GM12878 (cell line): ENCODE measurements at regions not wholly inside any gene's neighbourhood (a gene's known extent, or its start where the extent isn't known, plus 50 kb on each side); places are given as distances from the start of the nearest gene placed in this dataset.

ENCODE experiments used
- ATAC-seq: fragments of 200-7000 bp; cut with Tn5 transposase; 3 replicates; pipeline ENCODE4 v1.9.1; 2020; ENCODE audit warnings: mild to moderate bottlenecking, moderate library complexity
- BruUV-seq: library from RNA; stranded (reverse); fragments of 400-500 nt; replicated peaks from 2 replicates; lab custom pipeline; 2021; lab: Mats Ljungman, UMichigan
- CTCF ChIA-PET: fragments of 300-600 bp; sonication (Branson Sonifier 250); formaldehyde crosslinking; extraction: SDS; loops from one replicate; lab custom pipeline; 2021; ENCODE audit warnings: inconsistent platforms; lab: Yijun Ruan, JAX
- POLR2A ChIA-PET: fragments of 350-600 bp; formaldehyde crosslinking; extraction: SDS; loops from one replicate; lab custom pipeline; 2021; ENCODE audit warnings: inconsistent platforms; lab: Charles Lee
- RAD21 ChIA-PET: fragments of 300-600 bp; sonication (Branson Sonifier 250); formaldehyde crosslinking; loops from one replicate; lab custom pipeline; 2023; ENCODE audit warnings: antibody characterized with exemption; ENCODE audit not compliant: unreplicated experiment; lab: Charles Lee
- SMC1A ChIA-PET: fragments of 300-600 bp; sonication (Branson Sonifier 250); formaldehyde crosslinking; loops from one replicate; lab custom pipeline; 2023; ENCODE audit not compliant: unreplicated experiment, uncharacterized antibody; lab: Charles Lee
- DNase-seq: peaks from one replicate; pipeline ENCODE4 v3.0.0-alpha.2; 2011; ENCODE audit warnings: low read depth, low spot score
- FAIRE-seq: peaks from 3 replicates; lab custom pipeline; 2011; peaks lifted over from hg19 to GRCh38; lab: Jason Lieb, UNC
- H2AFZ ChIP-seq: 2 replicates; pipeline ENCODE4 v1.6.0; 2011; ENCODE audit warnings: low read depth, low read length, control low read depth; ENCODE audit not compliant: control insufficient read depth
- H3K27ac ChIP-seq: 2 replicates; pipeline ENCODE4 v1.5.1; 2011; ENCODE audit warnings: control low read depth; ENCODE audit not compliant: control insufficient read depth, insufficient read depth
- H3K27me3 ChIP-seq, 2 experiments: replicated peaks in 1 of 2; 2 replicates each; pipeline versions ENCODE4 v1.6.0 to v1.6.1; 2011; ENCODE audit warnings: low read length in 1 of 2; ENCODE audit not compliant: control insufficient read depth in 2 of 2, insufficient read depth in 2 of 2
- H3K36me3 ChIP-seq, 2 experiments: 2 replicates each; pipeline ENCODE4 v1.5.1; 2011; ENCODE audit warnings: low read length in 1 of 2; ENCODE audit not compliant: control insufficient read depth in 2 of 2, insufficient read depth in 2 of 2
- H3K4me1 ChIP-seq: 2 replicates; pipeline ENCODE4 v1.6.1; 2011; ENCODE audit warnings: mild to moderate bottlenecking, low read length, moderate library complexity, mixed read lengths; ENCODE audit not compliant: control insufficient read depth, insufficient read depth
- H3K4me2 ChIP-seq: 2 replicates; pipeline ENCODE4 v1.6.0; 2011; ENCODE audit warnings: control low read depth; ENCODE audit not compliant: control insufficient read depth, insufficient read depth
- H3K4me3 ChIP-seq: fragments of 200-600 bp; sonication (generic); 2 replicates; pipeline ENCODE4 v1.5.1; 2016
- H3K79me2 ChIP-seq: 2 replicates; pipeline ENCODE4 v1.6.0; 2011; ENCODE audit warnings: low read length; ENCODE audit not compliant: control insufficient read depth, insufficient read depth
- H3K9ac ChIP-seq: 2 replicates; pipeline ENCODE4 v1.8.0; 2011; ENCODE audit warnings: low read length, control low read depth, mixed read lengths; ENCODE audit not compliant: control insufficient read depth, insufficient read depth
- H3K9me3 ChIP-seq: replicated peaks from 3 replicates; pipeline ENCODE4 v1.5.1; 2011; ENCODE audit warnings: mild to moderate bottlenecking, low read length; ENCODE audit not compliant: control insufficient read depth, insufficient read depth
- H4K20me1 ChIP-seq: 2 replicates; pipeline ENCODE4 v1.6.0; 2011; ENCODE audit not compliant: control insufficient read depth, insufficient read depth
- CBX3 ChIP-seq: fragments of 200-600 bp; sonication (generic); IDR thresholded peaks from 2 replicates; pipeline ENCODE4 v1.6.1; 2016; ENCODE audit warnings: low read depth, borderline replicate concordance
- IRF4 ChIP-seq: IDR thresholded peaks from 2 replicates; pipeline ENCODE4 v1.6.1; 2011; ENCODE audit warnings: low read depth, low read length
- LARP7 ChIP-seq: fragments of 450-650 bp; IDR thresholded peaks from 2 replicates; pipeline ENCODE4 v1.6.1; 2017; ENCODE audit warnings: mild to moderate bottlenecking
- NFYA ChIP-seq: IDR thresholded peaks from 2 replicates; pipeline ENCODE4 v1.6.1; 2011; ENCODE audit warnings: low read depth, mild to moderate bottlenecking, low read length, improper control_type of control experiment, borderline replicate concordance
- PAX8 ChIP-seq: fragments of 450-650 bp; IDR thresholded peaks from 2 replicates; pipeline ENCODE4 v1.6.1; 2017; ENCODE audit warnings: mild to moderate bottlenecking, moderate library complexity
- POU2F2 ChIP-seq: IDR thresholded peaks from 3 replicates; pipeline ENCODE4 v1.6.1; 2011; ENCODE audit warnings: low read depth, mild to moderate bottlenecking, low read length, borderline replicate concordance
- ZZZ3 ChIP-seq: IDR thresholded peaks from 2 replicates; pipeline ENCODE4 v1.6.1; 2011; ENCODE audit warnings: low read depth; ENCODE audit not compliant: control insufficient read depth, insufficient read length
- WGBS: methylation state at CpG from one replicate; pipeline ENCODE4 v1.1.6; 2016; ENCODE audit warnings: low lambda C conversion rate; ENCODE audit not compliant: insufficient replicate concordance, insufficient coverage; ENCODE audit errors: missing lambda C conversion rate; 5-methylcytosine and 5-hydroxymethylcytosine counted together
- in situ Hi-C: fragments of 300-500 bp; cut with MboI; formaldehyde crosslinking; loops from 9 replicates; pipeline ENCODE4 v1.14.3; 2018; ENCODE audit warnings: mixed read lengths
- intact Hi-C: fragments of 100-400 bp; cut with micrococcal nuclease; formaldehyde crosslinking; loops from one replicate; pipeline ENCODE4 v1.14.2; 2022; ENCODE audit not compliant: unreplicated experiment

GRCh38 chr2:150145299-150145692, 342.2 kb downstream of the RND3 start:
- Histone ChIP-seq H3K9me3 (no peaks in the 10 kb centered on the region; the same call in 2 of the 3 replicates), H3K9ac (no peak overlapping the region), H4K20me1 (no peaks in the 10 kb centered on the region), H3K36me3 (no peaks in the 10 kb centered on the region), H3K27me3 (no peaks in the 10 kb centered on the region), H3K79me2 (no peaks in the 10 kb centered on the region), H3K4me2 (no peak overlapping the region), H3K4me1 (no peaks in the 10 kb centered on the region), H3K27ac (no peak overlapping the region), H3K4me3 (no peak overlapping the region), H2AFZ (no peak overlapping the region)
- no peak for FAIRE-seq
- BruUV-seq, result no TSS peak
- in situ Hi-C loops, result no loop called here
- ChIA-PET POLR2A (no interaction called here), RAD21 (no interaction called here), CTCF (no interaction called here), SMC1A (interaction anchor here (1.3 kb wide), 1 partner anchor 19 kb away, joined by 3 read pairs; no protein-coding TSS in a partner anchor)
- no peak for DNase-seq
- no peak for ATAC-seq
- intact Hi-C loops, result no loop called here
- WGBS, result 1% methylated on average over 4 of the region's 4 CpGs
- TF ChIP-seq PAX8 (no peak), ZZZ3 (no peak), IRF4 (no peak), NFYA (no peak)
- TF ChIP-seq, all 136 proteins: peak for 0

GRCh38 chr2:150144546-150145298, 342.7 kb downstream of the RND3 start:
- Histone ChIP-seq H3K9ac (no peak overlapping the region), H3K27me3 (no peaks in the 10 kb centered on the region), H3K4me1 (no peaks in the 10 kb centered on the region), H3K4me2 (no peak overlapping the region), H4K20me1 (no peaks in the 10 kb centered on the region), H3K4me3 (no peak overlapping the region), H3K9me3 (no peaks in the 10 kb centered on the region; the same call in 2 of the 3 replicates), H3K79me2 (no peaks in the 10 kb centered on the region), H3K36me3 (no peaks in the 10 kb centered on the region), H2AFZ (no peak overlapping the region), H3K27ac (no peak overlapping the region)
- FAIRE-seq (no peak), DNase-seq (no peak), ATAC-seq (no peak)
- TF ChIP-seq LARP7 (no peak), CBX3 (no peak), POU2F2 (no peak)
- no TSS peak for BruUV-seq
- ChIA-PET SMC1A (interaction anchor here (1.3 to 1.4 kb wide), 2 partner anchors 19 to 23 kb away, joined by 3 read pairs; no protein-coding TSS in a partner anchor), CTCF (no interaction called here), POLR2A (no interaction called here), RAD21 (no interaction called here)
- 0% methylated on average over 2 of the region's 2 CpGs for WGBS
- intact Hi-C loops, result no loop called here
- in situ Hi-C loops, result no loop called here
